Neutrophil (primary cell): ENCODE measurements at regions not wholly inside any gene's neighbourhood (a gene's known extent, or its start where the extent isn't known, plus 50 kb on each side); places are given as distances from the start of the nearest gene placed in this dataset.

Experiments
- H3K27ac ChIP-seq: fragments of 200-600 bp; sonication (generic); 2 replicates; pipeline ENCODE4 v1.5.1; 2016; ENCODE audit warnings: mild to moderate bottlenecking, moderate library complexity
- H3K27me3 ChIP-seq: fragments of 200-600 bp; sonication (generic); 2 replicates; pipeline ENCODE4 v1.6.0; 2016; ENCODE audit warnings: mild to moderate bottlenecking
- H3K36me3 ChIP-seq: fragments of 200-600 bp; sonication (generic); 2 replicates; pipeline ENCODE4 v1.5.1; 2017
- H3K4me1 ChIP-seq, 2 experiments: fragments of 200-600 bp in 1 of 2; sonication (generic) in 1 of 2; 1 replicate in 1 of 2; 2 replicates in 1 of 2; pipeline versions ENCODE4 v1.5.1 to v1.6.1; 2013 to 2016; ENCODE audit warnings: low read depth in 1 of 2, low read length in 1 of 2, mild to moderate bottlenecking in 1 of 2, moderate library complexity in 1 of 2; ENCODE audit not compliant: control insufficient read depth in 1 of 2, insufficient read depth in 1 of 2
- H3K4me3 ChIP-seq, 2 experiments: fragments of 200-600 bp in 1 of 2; sonication (generic) in 1 of 2; 1 replicate in 1 of 2; 2 replicates in 1 of 2; pipeline ENCODE4 v1.5.1; 2013 to 2016; ENCODE audit warnings: low read depth in 1 of 2, low read length in 1 of 2, mild to moderate bottlenecking in 1 of 2, moderate library complexity in 1 of 2
- H3K9me3 ChIP-seq: fragments of 200-600 bp; sonication (generic); 2 replicates; pipeline ENCODE4 v1.5.1; 2016
- TF ChIP-seq, protein P1 (sequence below): fragments of 200-600 bp; sonication (generic); IDR thresholded peaks from 2 replicates; pipeline ENCODE4 v1.5.1; 2016; ENCODE audit warnings: antibody characterized with exemption

DNA sequence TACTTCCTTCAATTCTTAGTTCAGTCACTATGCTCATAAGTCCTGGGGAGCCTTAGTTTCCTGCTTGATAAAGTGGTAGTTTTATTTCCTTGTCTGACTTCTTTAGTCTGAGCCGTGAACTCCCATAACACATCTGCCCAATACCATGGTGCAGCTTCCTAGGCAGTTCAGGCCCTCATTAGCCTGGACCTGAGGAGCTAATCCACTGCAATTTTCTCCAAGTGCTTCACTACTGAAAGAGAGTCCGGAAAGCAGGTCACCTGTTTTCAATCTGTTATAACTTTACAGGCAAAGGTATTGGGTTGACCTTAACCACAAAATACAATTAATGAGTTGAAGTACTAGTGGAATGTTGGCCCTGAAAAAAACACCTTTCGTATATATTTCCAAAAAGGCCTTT, 245.4 kb upstream of the BOD1L1 start:
- Histone ChIP-seq H3K4me3 (no peak overlapping the region), H3K27me3 (no peaks in the 10 kb centered on the region), H3K36me3 (no peaks in the 10 kb centered on the region), H3K27ac (no peak overlapping the region), H3K4me1 (no peaks in the 10 kb centered on the region), H3K9me3 (no peaks in the 10 kb centered on the region)
- TF ChIP-seq, protein P1, sequence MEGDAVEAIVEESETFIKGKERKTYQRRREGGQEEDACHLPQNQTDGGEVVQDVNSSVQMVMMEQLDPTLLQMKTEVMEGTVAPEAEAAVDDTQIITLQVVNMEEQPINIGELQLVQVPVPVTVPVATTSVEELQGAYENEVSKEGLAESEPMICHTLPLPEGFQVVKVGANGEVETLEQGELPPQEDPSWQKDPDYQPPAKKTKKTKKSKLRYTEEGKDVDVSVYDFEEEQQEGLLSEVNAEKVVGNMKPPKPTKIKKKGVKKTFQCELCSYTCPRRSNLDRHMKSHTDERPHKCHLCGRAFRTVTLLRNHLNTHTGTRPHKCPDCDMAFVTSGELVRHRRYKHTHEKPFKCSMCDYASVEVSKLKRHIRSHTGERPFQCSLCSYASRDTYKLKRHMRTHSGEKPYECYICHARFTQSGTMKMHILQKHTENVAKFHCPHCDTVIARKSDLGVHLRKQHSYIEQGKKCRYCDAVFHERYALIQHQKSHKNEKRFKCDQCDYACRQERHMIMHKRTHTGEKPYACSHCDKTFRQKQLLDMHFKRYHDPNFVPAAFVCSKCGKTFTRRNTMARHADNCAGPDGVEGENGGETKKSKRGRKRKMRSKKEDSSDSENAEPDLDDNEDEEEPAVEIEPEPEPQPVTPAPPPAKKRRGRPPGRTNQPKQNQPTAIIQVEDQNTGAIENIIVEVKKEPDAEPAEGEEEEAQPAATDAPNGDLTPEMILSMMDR = no peak

DNA sequence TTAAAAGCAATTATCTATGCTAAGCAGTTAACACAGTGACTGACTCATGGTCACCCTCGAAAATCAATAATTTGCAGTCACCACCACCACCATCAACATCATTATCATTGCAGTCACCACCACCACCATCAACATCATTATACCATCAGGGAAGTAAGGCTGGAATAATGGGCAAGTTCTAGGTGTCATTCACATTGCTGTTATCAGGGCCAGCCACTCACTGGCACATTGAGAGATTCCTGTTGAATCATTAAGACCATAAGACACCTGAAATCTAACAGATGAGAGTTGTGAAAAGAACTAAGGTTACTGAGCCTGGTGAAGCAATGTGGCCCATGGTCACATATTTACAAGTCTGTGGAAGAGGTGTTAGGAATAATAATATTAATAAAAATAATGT, 247.7 kb upstream of the BOD1L1 start:
- Histone ChIP-seq H3K9me3 (no peaks in the 10 kb centered on the region), H3K27ac (no peak overlapping the region), H3K4me3 (no peak overlapping the region), H3K4me1 (no peaks in the 10 kb centered on the region), H3K27me3 (no peaks in the 10 kb centered on the region), H3K36me3 (no peaks in the 10 kb centered on the region)
- TF ChIP-seq, protein P1 = no peak

DNA sequence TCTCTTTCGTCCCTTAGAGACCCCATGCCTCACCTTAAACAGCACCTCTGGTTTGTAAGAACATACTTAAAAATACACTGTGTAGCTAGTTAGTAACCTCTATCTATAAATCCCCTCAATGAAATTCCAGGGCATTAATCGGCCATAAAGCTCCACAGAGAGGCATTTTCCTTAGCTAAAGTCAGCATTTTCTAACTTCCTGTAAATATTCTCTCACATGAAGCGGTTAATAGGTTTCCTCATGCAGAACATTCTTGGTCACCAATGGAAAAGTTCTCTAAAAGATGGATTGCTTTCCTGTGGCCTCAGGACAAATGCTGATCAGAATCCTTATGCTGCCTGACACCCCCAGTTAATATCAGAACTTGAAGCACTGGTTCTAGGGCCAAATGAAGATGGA, 248.6 kb upstream of the BOD1L1 start:
- Histone ChIP-seq H3K9me3 (no peaks in the 10 kb centered on the region), H3K4me1 (no peaks in the 10 kb centered on the region), H3K36me3 (no peaks in the 10 kb centered on the region), H3K4me3 (no peak overlapping the region), H3K27ac (no peak overlapping the region), H3K27me3 (no peaks in the 10 kb centered on the region)
- TF ChIP-seq, protein P1 = no peak

DNA sequence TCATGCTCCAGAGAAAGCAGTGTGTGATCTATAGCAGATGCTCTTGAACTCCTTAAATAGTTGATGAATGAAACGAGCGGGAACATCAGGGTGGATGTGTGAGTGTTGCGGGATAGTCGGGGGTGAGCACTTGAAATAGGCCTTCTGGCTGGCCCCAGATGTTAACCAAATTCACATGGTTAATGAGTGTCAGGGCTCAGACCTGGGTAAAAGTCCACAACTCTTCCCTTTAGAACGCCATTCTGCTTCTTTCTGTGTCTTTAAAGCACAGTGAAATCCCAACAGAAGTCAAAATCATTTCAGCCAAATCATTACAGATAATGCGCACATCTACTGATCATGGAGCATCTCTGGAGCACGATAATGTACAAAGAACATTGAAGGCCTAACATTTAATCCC, 249.4 kb upstream of the BOD1L1 start:
- H3K36me3 ChIP-seq = no peaks in the 10 kb centered on the region
- H3K4me3 ChIP-seq = no peak overlapping the region
- H3K4me1 ChIP-seq = no peaks in the 10 kb centered on the region
- H3K27ac ChIP-seq = no peak overlapping the region
- TF ChIP-seq, protein P1 = no peak
- no peaks in the 10 kb centered on the region for H3K27me3 ChIP-seq
- H3K9me3 ChIP-seq = no peaks in the 10 kb centered on the region

GRCh38 chr4:13877626-13878025, 250.1 kb upstream of the BOD1L1 start:
- no peak overlapping the region for H3K4me3 ChIP-seq

More at GRCh38 chr4:13877626-13878025, 250.1 kb upstream of the BOD1L1 start:
- Histone ChIP-seq H3K27ac (no peak overlapping the region), H3K36me3 (no peaks in the 10 kb centered on the region), H3K27me3 (no peaks in the 10 kb centered on the region), H3K9me3 (no peaks in the 10 kb centered on the region), H3K4me1 (no peaks in the 10 kb centered on the region)
- TF ChIP-seq, protein P1 = no peak
